Nephron progenitor cell (in vitro differentiated cells): ENCODE measurements at regions not wholly inside any gene's neighbourhood (a gene's known extent, or its start where the extent isn't known, plus 50 kb on each side); places are given as distances from the start of the nearest gene placed in this dataset.

Experiments
- DNase-seq: peaks from one replicate; pipeline ENCODE4 v3.0.0; 2021
- H3K27ac Mint-ChIP-seq: 2 replicates; pipeline ENCODE4 v1.8.0; 2021; ENCODE audit warnings: mild to moderate bottlenecking, moderate library complexity, mixed read lengths
- H3K27me3 Mint-ChIP-seq: 2 replicates; pipeline ENCODE4 v1.8.0; 2021; ENCODE audit warnings: mild to moderate bottlenecking, low read depth, mixed read lengths; ENCODE audit not compliant: poor library complexity
- H3K36me3 Mint-ChIP-seq: 2 replicates; pipeline ENCODE4 v1.8.0; 2021; ENCODE audit warnings: low read depth, mixed read lengths
- H3K4me1 Mint-ChIP-seq: 2 replicates; pipeline ENCODE4 v1.8.0; 2021; ENCODE audit warnings: mixed read lengths
- H3K4me3 Mint-ChIP-seq: 2 replicates; pipeline ENCODE4 v1.8.0; 2021; ENCODE audit warnings: mild to moderate bottlenecking, moderate library complexity, mixed read lengths
- H3K9me3 Mint-ChIP-seq: 2 replicates; pipeline ENCODE4 v1.8.0; 2021; ENCODE audit warnings: mild to moderate bottlenecking, moderate library complexity, mixed read lengths
- TF ChIP-seq, protein P1 (sequence below): fragments of 200-600 bp; sonication (generic); IDR thresholded peaks from 2 replicates; pipeline ENCODE4 v1.5.0; 2021; ENCODE audit warnings: antibody characterized with exemption

DNA sequence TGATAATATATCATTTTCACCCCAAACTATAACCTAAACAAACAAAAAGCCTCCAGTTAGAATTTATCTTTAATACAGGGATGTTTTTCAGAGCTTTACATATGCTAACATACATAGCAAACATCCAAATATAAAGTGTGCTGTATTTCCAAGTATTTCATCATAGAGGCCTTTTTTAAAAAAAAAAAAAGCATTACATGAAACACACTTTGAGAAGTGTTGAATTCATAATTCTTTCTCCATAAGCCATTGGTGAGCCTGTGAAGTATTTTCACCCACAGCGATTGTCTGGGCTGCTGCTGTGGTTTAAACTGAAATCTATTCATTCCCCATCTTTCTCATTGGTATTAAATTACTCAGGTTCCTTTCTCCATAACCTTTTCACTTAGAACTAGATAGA is 503.4 kb upstream of the CDH8 start:
- no peak for DNase-seq
- no peaks in the 10 kb centered on the region for H3K9me3 Mint-ChIP-seq
- H3K27me3 Mint-ChIP-seq: peaks cover 6% of the 10 kb centered on the region
- no peaks in the 10 kb centered on the region for H3K36me3 Mint-ChIP-seq
- TF ChIP-seq, protein P1, sequence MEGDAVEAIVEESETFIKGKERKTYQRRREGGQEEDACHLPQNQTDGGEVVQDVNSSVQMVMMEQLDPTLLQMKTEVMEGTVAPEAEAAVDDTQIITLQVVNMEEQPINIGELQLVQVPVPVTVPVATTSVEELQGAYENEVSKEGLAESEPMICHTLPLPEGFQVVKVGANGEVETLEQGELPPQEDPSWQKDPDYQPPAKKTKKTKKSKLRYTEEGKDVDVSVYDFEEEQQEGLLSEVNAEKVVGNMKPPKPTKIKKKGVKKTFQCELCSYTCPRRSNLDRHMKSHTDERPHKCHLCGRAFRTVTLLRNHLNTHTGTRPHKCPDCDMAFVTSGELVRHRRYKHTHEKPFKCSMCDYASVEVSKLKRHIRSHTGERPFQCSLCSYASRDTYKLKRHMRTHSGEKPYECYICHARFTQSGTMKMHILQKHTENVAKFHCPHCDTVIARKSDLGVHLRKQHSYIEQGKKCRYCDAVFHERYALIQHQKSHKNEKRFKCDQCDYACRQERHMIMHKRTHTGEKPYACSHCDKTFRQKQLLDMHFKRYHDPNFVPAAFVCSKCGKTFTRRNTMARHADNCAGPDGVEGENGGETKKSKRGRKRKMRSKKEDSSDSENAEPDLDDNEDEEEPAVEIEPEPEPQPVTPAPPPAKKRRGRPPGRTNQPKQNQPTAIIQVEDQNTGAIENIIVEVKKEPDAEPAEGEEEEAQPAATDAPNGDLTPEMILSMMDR: no peak
- no peak overlapping the region for H3K4me3 Mint-ChIP-seq
- H3K4me1 Mint-ChIP-seq: no peaks in the 10 kb centered on the region
- no peak overlapping the region for H3K27ac Mint-ChIP-seq

DNA sequence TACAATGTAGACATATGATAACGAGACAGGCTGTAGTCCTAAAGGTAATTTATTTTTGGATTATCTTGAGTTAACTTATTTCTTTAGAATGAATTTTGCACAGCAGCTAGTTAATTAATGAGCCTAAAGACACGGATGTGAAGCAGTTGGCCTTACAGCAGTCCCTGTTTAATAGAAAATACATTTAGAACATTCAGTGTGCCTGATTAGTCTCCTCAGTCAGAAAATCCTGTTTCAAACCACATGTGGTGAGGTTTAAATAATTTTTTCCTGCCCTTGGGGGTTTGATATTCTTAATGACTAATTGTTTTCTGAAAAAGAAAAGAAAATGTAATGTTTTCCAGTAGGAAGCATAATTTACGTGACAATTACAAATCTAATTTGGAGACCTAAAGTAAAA is 494.2 kb upstream of the CDH8 start:
- DNase-seq: no peak
- H3K4me3 Mint-ChIP-seq: no peak overlapping the region
- TF ChIP-seq, protein P1: no peak
- H3K27me3 Mint-ChIP-seq: no peaks in the 10 kb centered on the region
- H3K36me3 Mint-ChIP-seq: no peaks in the 10 kb centered on the region
- no peaks in the 10 kb centered on the region for H3K9me3 Mint-ChIP-seq
- no peaks in the 10 kb centered on the region for H3K4me1 Mint-ChIP-seq
- no peak overlapping the region for H3K27ac Mint-ChIP-seq

DNA sequence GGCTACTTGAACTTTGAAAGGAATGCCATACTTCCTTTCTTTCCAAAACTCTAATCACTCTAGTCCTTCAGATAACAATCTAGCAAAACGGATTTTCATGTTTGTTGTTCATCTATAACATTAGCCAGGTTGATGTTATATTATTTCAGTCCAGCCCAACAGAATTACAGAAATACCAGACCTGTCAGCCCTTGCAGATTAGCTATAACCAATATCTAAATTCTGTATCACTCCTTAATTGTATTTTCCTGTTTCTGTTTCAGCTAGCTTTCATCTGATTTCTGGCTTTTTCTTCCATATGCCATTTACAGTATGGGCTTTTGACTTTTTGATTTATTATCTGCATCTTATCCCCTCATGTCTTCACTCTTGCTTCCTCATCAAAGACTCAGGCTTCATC is 479.8 kb upstream of the CDH8 start:
- no peaks in the 10 kb centered on the region for H3K36me3 Mint-ChIP-seq
- TF ChIP-seq, protein P1: no peak

DNA sequence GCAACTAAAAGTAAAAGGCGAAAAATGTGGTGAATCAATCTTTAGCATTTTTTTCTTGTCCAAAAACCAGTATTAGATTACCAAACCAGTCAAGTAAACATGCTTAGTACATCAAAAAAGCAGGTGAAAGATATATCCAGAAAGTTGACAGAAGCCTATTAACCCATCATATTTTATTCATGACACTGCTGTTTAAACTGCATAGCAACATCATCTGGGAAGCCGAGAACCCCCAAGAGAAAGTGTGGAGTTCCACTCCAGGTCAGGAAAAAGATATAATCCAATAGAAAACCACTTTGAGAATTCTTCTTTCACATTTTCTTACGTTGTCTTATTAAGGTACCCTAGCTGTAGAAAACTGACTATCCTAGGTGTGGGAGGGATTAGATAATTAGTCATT is 466.8 kb upstream of the CDH8 start:
- H3K36me3 Mint-ChIP-seq: no peaks in the 10 kb centered on the region
- TF ChIP-seq, protein P1: no peak
- no peak overlapping the region for H3K27ac Mint-ChIP-seq
- no peak overlapping the region for H3K4me3 Mint-ChIP-seq
- H3K4me1 Mint-ChIP-seq: no peaks in the 10 kb centered on the region
- peaks cover 10% of the 10 kb centered on the region for H3K9me3 Mint-ChIP-seq
- peaks cover 4% of the 10 kb centered on the region for H3K27me3 Mint-ChIP-seq
- DNase-seq: no peak

More for the DNA sequence above, 479.8 kb upstream of the CDH8 start:
- DNase-seq: no peak
- H3K4me1 Mint-ChIP-seq: no peaks in the 10 kb centered on the region
- no peak overlapping the region for H3K27ac Mint-ChIP-seq
- H3K27me3 Mint-ChIP-seq: no peaks in the 10 kb centered on the region
- H3K9me3 Mint-ChIP-seq: no peaks in the 10 kb centered on the region
- H3K4me3 Mint-ChIP-seq: no peak overlapping the region

DNA sequence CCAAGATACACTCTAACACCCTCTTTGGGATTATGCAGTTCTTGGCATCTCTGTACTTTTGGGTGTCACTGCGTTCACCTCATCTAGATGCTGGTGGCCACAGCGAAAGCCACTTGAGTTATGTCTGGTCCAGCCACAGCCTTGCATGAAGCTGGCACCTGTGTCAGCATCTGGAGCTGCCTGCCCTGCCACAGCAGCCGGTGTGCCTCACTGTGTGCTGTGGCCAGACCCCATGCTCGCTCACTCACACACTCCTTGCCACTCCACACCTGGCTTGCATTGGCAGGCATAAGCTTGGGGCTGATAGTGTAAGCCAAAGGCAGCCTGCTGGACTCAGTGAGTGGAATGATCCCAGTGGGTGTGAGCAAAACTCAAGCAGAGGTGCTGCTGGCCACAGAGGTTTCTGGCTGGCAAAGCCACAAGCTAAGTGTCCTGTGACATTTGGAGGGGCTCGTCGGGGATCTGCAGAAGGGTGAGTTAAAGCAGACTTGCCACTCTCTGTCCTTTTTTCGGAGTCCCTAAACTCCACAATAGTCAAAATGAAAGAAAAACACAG is 442.7 kb upstream of the CDH8 start:
- Mint-ChIP-seq H3K9me3 (no peaks in the 10 kb centered on the region), H3K27me3 (no peaks in the 10 kb centered on the region), H3K4me1 (no peaks in the 10 kb centered on the region), H3K4me3 (no peak overlapping the region), H3K27ac (no peak overlapping the region), H3K36me3 (no peaks in the 10 kb centered on the region)
- TF ChIP-seq, protein P1: no peak
- no peak for DNase-seq

DNA sequence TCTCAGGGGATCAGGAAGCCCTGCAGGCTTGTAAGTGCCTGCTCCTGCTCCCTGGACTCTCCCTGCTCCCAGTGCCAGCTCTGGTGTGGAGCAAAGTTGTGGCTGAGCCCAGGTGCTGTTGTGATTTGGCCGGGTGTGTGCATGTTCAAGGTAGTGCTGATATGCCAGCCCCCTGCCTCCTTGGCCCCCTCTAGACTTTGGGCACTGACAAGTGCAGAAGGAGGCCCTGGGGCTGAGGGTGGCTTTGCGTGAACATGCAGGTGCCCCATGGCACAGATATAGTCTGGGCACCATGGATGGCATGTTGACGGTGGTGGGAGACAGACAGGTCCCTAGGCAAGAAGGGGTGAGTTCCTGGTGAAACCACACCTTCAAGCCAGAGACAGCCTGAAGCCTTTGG is 441.6 kb upstream of the CDH8 start:
- no peaks in the 10 kb centered on the region for H3K27me3 Mint-ChIP-seq
- H3K36me3 Mint-ChIP-seq: no peaks in the 10 kb centered on the region
- TF ChIP-seq, protein P1: no peak
- H3K9me3 Mint-ChIP-seq: peaks cover 12% of the 10 kb centered on the region
- no peaks in the 10 kb centered on the region for H3K4me1 Mint-ChIP-seq
- no peak overlapping the region for H3K4me3 Mint-ChIP-seq
- DNase-seq: no peak
- H3K27ac Mint-ChIP-seq: no peak overlapping the region
